GM12891 (cell line): ENCODE measurements at regions not wholly inside any gene's neighbourhood (a gene's known extent, or its start where the extent isn't known, plus 50 kb on each side); places are given as distances from the start of the nearest gene placed in this dataset.

Experiments used
- DNase-seq: peaks from one replicate; pipeline ENCODE4 v3.0.0; 2011; ENCODE audit warnings: low spot score; ENCODE audit not compliant: insufficient read length
- FAIRE-seq: peaks from 2 replicates; lab custom pipeline; 2011; peaks lifted over from hg19 to GRCh38; lab: Jason Lieb, UNC
- PAX5 ChIP-seq: IDR thresholded peaks from 2 replicates; pipeline ENCODE4 v1.6.1; 2011; ENCODE audit warnings: low read length, moderate library complexity, mild to moderate bottlenecking; ENCODE audit not compliant: insufficient read depth, severe bottlenecking
- POLR2A ChIP-seq: IDR thresholded peaks from 2 replicates; pipeline ENCODE4 v1.6.1; 2011; ENCODE audit warnings: low read depth, low read length, control low read depth
- POLR2AphosphoS5 ChIP-seq: IDR thresholded peaks from 2 replicates; pipeline ENCODE4 v1.6.1; 2011; ENCODE audit warnings: low read depth, low read length, control low read depth
- POU2F2 ChIP-seq: IDR thresholded peaks from 2 replicates; pipeline ENCODE4 v1.6.1; 2011; ENCODE audit warnings: low read depth, mild to moderate bottlenecking, control low read depth, low read length, moderate library complexity
- SPI1 ChIP-seq: IDR thresholded peaks from 2 replicates; pipeline ENCODE4 v1.6.1; 2011; ENCODE audit warnings: low read depth, low read length, control low read depth
- TAF1 ChIP-seq: IDR thresholded peaks from 2 replicates; pipeline ENCODE4 v1.6.1; 2011; ENCODE audit warnings: low read depth, low read length, control low read depth

DNA sequence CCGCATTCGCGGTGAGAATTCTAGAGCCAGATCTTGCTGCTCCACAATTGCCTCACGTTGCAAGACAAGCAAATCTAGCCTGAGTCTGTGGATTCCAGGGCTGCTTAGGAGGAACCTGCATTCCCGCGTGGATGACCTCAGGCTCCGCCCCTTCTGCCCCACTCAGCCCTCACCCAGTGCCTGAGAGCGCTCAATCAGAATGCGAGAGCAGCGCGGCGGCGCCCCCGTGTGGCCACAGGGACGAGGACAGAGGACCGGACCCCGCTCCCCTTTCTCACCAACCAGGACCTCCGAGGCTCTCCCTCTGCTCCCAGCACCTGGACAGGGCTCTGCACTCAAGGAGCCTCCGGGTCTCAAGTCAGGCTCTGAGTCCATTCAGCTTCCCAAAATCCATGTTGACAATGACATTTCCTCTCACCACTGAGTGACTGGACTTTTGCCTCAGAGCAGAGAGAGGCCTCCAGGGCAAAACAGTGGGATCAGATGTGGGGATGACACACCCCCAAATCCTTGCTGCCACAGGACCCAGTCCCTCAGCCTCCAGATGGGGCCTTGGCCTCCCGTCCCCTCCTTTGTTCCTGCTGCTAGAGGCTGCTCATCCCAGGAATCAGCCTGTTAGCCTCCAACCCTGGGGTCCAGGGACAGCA lies 52.0 kb downstream of the RPP21 start:
- FAIRE-seq (peak; percentile 79), DNase-seq (peak; percentile 60)
- TF ChIP-seq PAX5 (no peak), SPI1 (no peak), POLR2AphosphoS5 (no peak), POU2F2 (peak; percentile 48; the same call in 1 of the 2 replicates), POLR2A (no peak)

- FAIRE-seq: no peak
- DNase-seq: no peak
- TF ChIP-seq POLR2AphosphoS5 (no peak), PAX5 (no peak), POU2F2 (no peak), SPI1 (no peak), POLR2A (no peak), TAF1 (no peak)
Observed at GRCh38 chr6:30397697-30398096, 52.7 kb downstream of the RPP21 start.

GRCh38 chr6:30399390-30400058 lies 54.6 kb downstream of the RPP21 start:
- DNase-seq: no peak
- no peak for FAIRE-seq
- TF ChIP-seq POLR2A: no peak
- TF ChIP-seq TAF1: no peak
- no peak for TF ChIP-seq SPI1
- no peak for TF ChIP-seq POLR2AphosphoS5

DNA sequence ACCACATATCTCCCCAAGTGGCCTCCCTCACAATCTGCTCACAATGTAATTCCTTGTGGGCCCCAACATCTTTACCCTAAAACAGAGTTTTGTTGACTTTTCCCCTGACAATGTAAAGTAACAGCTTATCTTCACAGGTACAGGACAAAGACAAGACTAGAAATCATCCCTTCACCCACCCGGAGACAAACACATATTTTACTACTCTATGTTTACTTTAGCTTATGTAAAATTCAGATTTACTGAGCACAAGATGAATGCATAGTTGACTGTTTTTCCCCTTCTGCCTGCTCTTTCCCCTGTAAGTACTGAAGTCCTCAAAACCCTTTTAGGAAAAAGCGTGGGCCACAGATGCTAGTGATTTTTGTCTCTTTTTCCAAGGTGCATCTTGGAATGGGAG lies 61.0 kb downstream of the RPP21 start:
- FAIRE-seq: no peak
- no peak for TF ChIP-seq SPI1
- no peak for DNase-seq

- no peak for TF ChIP-seq SPI1
- no peak for TF ChIP-seq POLR2A
- no peak for TF ChIP-seq PAX5
- no peak for TF ChIP-seq POU2F2
- TF ChIP-seq POLR2AphosphoS5: no peak
- TF ChIP-seq TAF1: no peak
- DNase-seq (no peak), FAIRE-seq (no peak)
Observed at GRCh38 chr6:30409184-30409583, 64.2 kb downstream of the RPP21 start.

- DNase-seq (no peak), FAIRE-seq (peak; percentile 55)
- no peak for TF ChIP-seq POLR2A
- no peak for TF ChIP-seq POLR2AphosphoS5
- TF ChIP-seq TAF1: no peak
- no peak for TF ChIP-seq SPI1
- TF ChIP-seq PAX5: no peak
- TF ChIP-seq POU2F2: no peak
Observed at GRCh38 chr6:30411515-30412207, 66.7 kb downstream of the RPP21 start.

- TF ChIP-seq POU2F2: no peak
- no peak for TF ChIP-seq POLR2AphosphoS5
- TF ChIP-seq PAX5: no peak
- TF ChIP-seq SPI1: no peak
- TF ChIP-seq TAF1: no peak
- no peak for FAIRE-seq
- DNase-seq: no peak
Observed at GRCh38 chr6:30418448-30418847, 70.9 kb upstream of the HLA-E start.

DNA sequence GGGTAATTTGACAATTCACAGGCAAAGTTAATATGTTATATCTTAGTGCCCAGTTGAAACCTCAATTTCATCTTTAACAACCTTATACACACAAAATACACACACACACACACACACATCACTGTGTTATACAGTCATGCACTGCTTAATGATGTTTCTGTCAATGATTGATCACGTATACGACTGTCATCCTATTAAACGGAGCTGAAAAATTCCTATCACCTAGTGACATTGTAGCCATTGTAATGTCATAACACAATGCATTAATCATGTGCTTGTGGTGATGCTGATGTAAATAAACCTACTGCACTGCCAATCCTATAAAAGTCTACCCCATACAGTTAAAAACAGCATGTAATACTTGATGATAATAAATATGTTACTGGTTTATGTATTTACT lies 64.8 kb upstream of the HLA-E start:
- DNase-seq: no peak
- no peak for TF ChIP-seq PAX5
- TF ChIP-seq POLR2AphosphoS5: no peak
- TF ChIP-seq TAF1: no peak
- TF ChIP-seq POLR2A: no peak
- no peak for TF ChIP-seq POU2F2
- no peak for TF ChIP-seq SPI1
- FAIRE-seq: no peak
